ENCODE measurements at regions not wholly inside any gene's neighbourhood (a gene's known extent, or its start where the extent isn't known, plus 50 kb on each side); places are given as distances from the start of the nearest gene placed in this dataset.
"Not testable (repeated sequence)": the region's sequence is repeated elsewhere in the genome, so short reads cannot be mapped to it uniquely, and the experiment has no call there.

GRCh38 chr12:73867147-73867546, 670.5 kb upstream of the ATXN7L3B start:
- Histone ChIP-seq H3K27me3 (no peaks in the 10 kb centered on the region), H3K36me3 (no peaks in the 10 kb centered on the region), H3K9me3 (peaks cover 2% of the 10 kb centered on the region), H3K4me3 (no peak overlapping the region), H3K27ac (no peak overlapping the region), H3K4me1 (no peaks in the 10 kb centered on the region)
- DNase-seq (ENCODE audit: low spot score in 2 of 2) = no peak
- 88% methylated on average over 1 of the region's 1 CpG for WGBS
- TF ChIP-seq POLR2AphosphoS5 (IDR thresholded peaks at IDR 0.05) = no peak
- TF ChIP-seq CTCF (IDR thresholded peaks at IDR 0.05) = no peak
- TF ChIP-seq EP300 (IDR thresholded peaks at IDR 0.05) = no peak
- TF ChIP-seq POLR2A (IDR thresholded peaks at IDR 0.05) = no peak

- not testable (repeated sequence) for H3K36me3 ChIP-seq; H3K27ac ChIP-seq; DNase-seq (ENCODE audit: low spot score in 2 of 2); H3K27me3 ChIP-seq; H3K4me1 ChIP-seq; H3K4me3 ChIP-seq; H3K9me3 ChIP-seq
- 89% methylated on average over 6 of the region's 6 CpGs for WGBS
These were observed 660.3 kb upstream of the ATXN7L3B start for GRCh38 chr12:73877291-73877690.

GRCh38 chr12:73892201-73892600, 645.4 kb upstream of the ATXN7L3B start:
- Histone ChIP-seq H3K4me3 (no peak overlapping the region), H3K9me3 (no peaks in the 10 kb centered on the region), H3K27ac (no peak overlapping the region), H3K4me1 (no peaks in the 10 kb centered on the region), H3K27me3 (no peaks in the 10 kb centered on the region), H3K36me3 (no peaks in the 10 kb centered on the region)
- no peak for TF ChIP-seq POLR2A (IDR thresholded peaks at IDR 0.05)
- no peak for TF ChIP-seq POLR2AphosphoS5 (IDR thresholded peaks at IDR 0.05)
- no peak for TF ChIP-seq EP300 (IDR thresholded peaks at IDR 0.05)
- no peak for TF ChIP-seq CTCF (IDR thresholded peaks at IDR 0.05)
- no peak for DNase-seq (ENCODE audit: low spot score in 2 of 2)
- 50% methylated on average over 1 of the region's 1 CpG for WGBS

- DNase-seq (ENCODE audit: low spot score in 2 of 2) = no peak
- H3K27ac ChIP-seq = no peak overlapping the region
- TF ChIP-seq EP300 (IDR thresholded peaks at IDR 0.05) (no peak), POLR2AphosphoS5 (IDR thresholded peaks at IDR 0.05) (no peak), POLR2A (IDR thresholded peaks at IDR 0.05) (no peak), CTCF (IDR thresholded peaks at IDR 0.05) (no peak)
- 89% methylated on average over 4 of the region's 4 CpGs for whole genome bisulfite sequencing
- H3K4me3 ChIP-seq = no peak overlapping the region
- no peaks in the 10 kb centered on the region for H3K36me3 ChIP-seq
- no peaks in the 10 kb centered on the region for H3K27me3 ChIP-seq
- H3K9me3 ChIP-seq = no peaks in the 10 kb centered on the region
- no peaks in the 10 kb centered on the region for H3K4me1 ChIP-seq
These were observed 639.0 kb upstream of the ATXN7L3B start for GRCh38 chr12:73898645-73899044.

GRCh38 chr12:73902260-73902659, 635.4 kb upstream of the ATXN7L3B start:
- Histone ChIP-seq H3K9me3 (no peaks in the 10 kb centered on the region), H3K27me3 (no peaks in the 10 kb centered on the region), H3K36me3 (no peaks in the 10 kb centered on the region), H3K4me1 (no peaks in the 10 kb centered on the region), H3K4me3 (no peak overlapping the region), H3K27ac (no peak overlapping the region)
- no peak for TF ChIP-seq POLR2AphosphoS5 (IDR thresholded peaks at IDR 0.05)
- WGBS = 86% methylated on average over 2 of the region's 2 CpGs
- no peak for DNase-seq (ENCODE audit: low spot score in 2 of 2)

GRCh38 chr12:73906757-73907156, 630.9 kb upstream of the ATXN7L3B start:
- Histone ChIP-seq H3K9me3 (no peaks in the 10 kb centered on the region), H3K27ac (no peak overlapping the region), H3K4me1 (no peaks in the 10 kb centered on the region), H3K27me3 (no peaks in the 10 kb centered on the region), H3K4me3 (no peak overlapping the region), H3K36me3 (no peaks in the 10 kb centered on the region)
- WGBS = 78% methylated on average over 4 of the region's 4 CpGs
- DNase-seq (ENCODE audit: low spot score in 2 of 2) = no peak
- TF ChIP-seq EP300 (IDR thresholded peaks at IDR 0.05) (no peak), POLR2A (IDR thresholded peaks at IDR 0.05) (no peak), POLR2AphosphoS5 (IDR thresholded peaks at IDR 0.05) (no peak), CTCF (IDR thresholded peaks at IDR 0.05) (no peak)

Data from suprapubic skin (tissue), 4 donors.